Stimulated activated CD4-positive, alpha-beta T cell treated with anti-CD3 and anti-CD28 coated beads, Interleukin-2, amount 100 ng/mL, for 48 hours (primary cell): ENCODE measurements at regions not wholly inside any gene's neighbourhood (a gene's known extent, or its start where the extent isn't known, plus 50 kb on each side); places are given as distances from the start of the nearest gene placed in this dataset.
"Not testable (repeated sequence)": the region's sequence is repeated elsewhere in the genome, so short reads cannot be mapped to it uniquely, and the experiment has no call there.

Source experiments
- DNase-seq, 2 donors: peaks; one replicate each; pipeline ENCODE4 v3.0.0-alpha.2; 2020

DNA sequence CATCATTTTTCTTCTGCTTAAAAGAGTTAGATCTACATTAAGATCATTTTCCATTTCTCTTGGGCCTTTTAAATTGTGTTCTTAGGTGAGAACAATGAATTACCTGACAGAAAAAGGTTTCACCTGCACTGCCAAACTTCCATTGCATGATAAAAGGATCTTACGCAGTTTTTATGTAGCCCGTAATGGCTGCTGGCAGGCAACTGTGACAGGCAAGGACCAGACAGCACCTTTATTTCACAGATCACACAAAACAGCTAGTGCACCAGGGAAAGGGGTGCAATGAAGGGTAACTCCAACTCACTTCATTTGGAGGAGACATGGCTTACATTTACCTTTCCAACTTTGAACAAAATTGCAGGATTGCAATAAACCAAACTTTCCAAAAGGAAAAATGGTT, 159.8 kb downstream of the SLITRK1 start:
- DNase-seq, result no peak

DNA sequence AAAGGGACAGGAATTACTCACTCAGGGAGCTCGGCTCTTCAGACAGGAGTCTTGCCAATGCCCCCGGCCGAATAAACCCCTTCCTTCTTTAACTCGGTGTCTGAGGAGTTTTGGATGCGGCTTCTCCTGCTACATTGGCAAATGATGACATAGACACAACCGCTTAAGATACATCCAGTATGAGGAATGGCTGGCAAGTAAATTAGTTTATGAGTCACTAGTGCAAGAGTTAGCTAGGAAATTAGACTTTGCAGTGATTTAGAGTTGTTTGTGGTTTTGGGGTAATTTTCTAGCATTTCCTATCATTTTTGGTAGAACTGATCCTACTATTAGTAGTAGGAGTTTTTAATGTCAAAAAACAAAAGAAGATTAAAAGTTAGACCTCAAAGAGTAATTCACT, 166.2 kb downstream of the SLITRK1 start:
- no peak for DNase-seq

DNA sequence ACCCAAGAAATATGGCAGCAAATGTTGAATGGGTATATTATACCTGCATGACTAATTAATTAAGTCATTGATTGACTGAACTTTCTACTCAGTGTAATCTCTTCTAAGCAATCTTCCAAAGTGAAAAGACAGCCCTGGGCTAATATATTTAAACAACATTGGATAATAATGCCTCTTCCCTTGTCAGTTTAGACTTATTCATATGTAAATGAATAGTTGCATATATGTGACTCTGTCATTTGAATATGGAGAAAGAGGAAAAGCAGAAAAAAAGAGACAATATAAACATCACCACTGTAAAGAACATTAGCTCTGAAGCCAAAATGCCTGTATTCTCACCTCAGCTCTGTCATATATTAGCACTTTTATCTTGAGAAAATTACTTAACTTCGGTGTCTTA, 168.0 kb downstream of the SLITRK1 start:
- no peak for DNase-seq

DNA sequence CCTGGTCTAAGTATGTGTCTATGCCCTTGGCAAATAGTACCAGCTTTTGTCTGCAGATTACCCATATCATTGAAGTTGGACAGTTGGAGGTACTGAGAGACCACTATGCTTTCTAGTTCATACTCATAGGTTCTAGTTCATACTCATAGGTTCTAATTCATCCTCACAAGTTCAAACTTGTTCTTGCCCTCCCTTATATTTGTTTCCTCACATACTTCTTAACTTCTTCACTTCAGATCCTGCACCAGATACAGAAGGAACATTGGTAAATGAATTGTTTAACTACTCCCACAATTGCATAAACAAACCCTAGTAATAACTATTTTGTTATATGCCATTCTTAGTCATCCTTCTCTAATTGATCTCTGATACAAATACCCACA, 172.2 kb downstream of the SLITRK1 start:
- DNase-seq, result no peak

DNA sequence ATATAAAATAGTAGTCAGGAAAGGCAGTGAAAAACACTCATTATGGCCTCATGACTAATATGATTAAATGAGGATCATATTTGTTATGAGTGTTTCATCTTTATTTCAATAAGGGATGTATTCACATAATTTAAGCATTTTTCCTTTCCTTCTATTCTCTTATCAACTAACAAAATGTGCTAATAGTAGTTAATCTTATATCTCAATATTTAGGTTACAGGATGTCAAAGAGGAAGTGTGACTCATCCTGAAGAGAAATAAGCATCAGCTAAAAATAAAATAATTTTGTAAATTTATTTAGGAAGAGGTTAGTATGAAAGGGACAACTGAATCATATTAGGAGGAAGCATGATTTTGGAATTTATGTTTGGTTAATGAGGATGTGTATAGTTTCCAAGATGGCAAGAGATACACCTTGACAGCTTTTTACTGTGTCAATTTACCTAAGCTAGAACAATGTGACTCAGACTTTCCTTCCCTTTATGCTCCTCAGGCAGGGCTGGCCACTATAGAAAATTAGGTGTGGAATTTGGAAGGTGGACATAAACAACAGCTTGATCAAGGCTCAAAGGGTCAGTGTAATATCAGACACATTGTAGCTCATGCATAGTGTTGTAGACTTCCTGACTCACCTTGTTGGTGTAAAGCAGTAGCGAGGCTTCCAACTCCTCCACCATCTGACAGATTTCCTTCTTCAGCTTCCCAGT, 172.7 kb downstream of the SLITRK1 start:
- no peak for DNase-seq

DNA sequence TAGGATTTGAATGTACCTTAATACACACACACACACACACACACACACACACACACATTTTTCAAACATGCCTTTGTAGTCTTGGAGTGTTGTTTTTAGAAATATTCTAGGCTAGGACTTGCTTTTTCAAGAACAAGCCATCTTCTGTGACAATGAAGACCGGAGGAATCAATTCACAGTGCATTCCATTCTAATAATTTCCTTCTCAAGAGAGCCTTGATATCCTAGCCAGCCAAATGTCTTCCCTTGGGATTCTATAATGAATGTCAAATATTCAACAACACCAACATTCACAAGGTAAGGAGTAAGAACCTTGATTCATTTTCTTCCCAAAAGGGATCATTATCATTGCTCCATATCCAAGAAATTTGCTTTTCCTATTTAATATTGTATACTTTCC, 180.3 kb downstream of the SLITRK1 start:
- DNase-seq, result no peak

DNA sequence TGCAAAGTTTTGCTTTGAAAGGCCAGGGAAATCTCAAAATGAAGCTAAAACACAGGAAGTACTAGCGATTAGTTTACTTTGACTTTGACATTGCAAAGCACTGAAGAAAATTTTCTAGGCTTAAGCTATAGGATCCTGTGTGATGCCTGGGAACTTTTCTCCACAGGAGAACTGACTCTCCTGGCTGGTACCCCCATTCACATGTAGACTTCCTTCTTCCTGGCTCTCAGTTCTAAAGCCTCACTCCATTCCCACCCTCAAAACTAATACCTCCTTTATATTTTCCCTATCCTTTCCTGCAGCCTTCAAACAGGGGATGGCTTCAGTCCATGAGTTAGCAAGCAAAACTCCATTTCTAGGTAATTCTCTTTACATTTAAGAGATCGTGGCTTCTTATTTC, 189.5 kb downstream of the SLITRK1 start:
- DNase-seq, result no peak

DNA sequence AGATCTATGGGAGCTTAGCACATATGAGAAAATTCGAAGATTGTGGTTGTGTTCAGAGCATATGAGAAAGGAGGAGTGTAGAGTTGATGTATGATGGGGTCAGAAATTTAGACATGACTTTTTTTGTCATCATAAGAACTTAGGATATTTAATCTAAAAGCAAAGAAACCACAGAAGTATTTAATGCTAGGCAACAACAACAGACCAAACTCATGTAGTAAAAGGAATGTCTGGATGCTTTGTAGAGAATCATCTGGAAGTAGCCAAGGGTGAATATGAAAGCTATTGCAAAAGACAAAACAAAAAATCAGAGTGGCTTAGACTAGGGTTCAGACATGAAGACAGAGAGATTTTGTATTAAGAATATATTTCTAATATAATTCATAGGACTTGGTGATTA, 190.3 kb downstream of the SLITRK1 start:
- DNase-seq, result no peak

DNA sequence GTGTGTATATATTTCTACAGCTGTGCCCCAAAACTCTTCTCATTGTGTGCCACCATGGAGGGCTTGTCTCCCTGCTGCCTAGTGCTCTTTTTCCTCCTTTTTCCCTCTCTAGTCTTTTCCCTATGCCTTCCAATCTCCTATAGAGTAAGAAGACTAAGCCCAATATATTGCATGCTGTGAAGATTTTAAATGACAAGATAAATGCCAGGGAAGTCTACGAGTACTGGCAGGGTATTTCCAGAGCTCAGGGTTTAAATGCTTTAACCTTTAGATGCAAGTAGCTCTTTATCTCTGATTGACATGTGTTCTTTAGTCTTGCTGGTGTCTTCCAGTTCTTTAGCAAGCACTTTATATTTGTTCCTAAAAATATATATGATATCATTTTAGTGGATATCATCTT, 200.7 kb downstream of the SLITRK1 start:
- no peak for DNase-seq

DNA sequence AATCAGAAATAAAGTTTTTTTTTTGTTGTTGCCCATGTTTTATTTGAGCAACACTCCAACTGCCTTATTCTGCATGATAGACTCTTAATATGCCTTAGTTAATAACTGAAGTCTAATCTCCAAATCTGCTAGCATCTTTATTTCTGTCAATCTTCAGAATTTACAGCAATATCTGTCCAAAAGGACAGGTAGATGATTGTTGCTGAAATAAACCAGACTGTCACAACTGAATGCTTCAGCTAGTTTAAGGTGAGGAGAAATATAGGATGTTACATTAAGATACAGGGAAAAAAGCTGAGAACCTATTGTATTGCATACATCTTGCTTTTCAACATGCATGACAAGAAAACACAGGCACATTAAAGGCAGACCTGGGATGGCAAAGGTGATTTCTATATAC, 204.3 kb downstream of the SLITRK1 start:
- DNase-seq, result no peak

DNA sequence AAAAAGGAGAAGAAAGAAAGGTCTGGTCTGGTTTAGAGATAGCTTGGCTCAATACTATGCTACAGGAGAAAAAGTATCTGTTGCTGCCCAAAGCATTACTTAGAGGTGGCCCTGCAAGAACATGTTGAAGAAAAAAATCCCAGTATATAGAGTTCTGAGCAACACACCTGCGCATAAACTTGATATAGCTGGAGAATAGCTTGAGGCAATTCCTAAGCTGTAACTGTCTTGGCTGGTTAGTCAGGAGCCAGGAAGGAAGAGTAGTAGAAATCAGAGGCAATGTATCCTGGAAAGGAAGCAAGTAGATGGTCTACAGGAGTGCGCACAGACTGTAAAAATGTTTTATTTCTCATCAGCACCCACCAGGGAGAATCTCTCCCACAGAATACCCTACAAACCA, 209.7 kb downstream of the SLITRK1 start:
- no peak for DNase-seq

DNA sequence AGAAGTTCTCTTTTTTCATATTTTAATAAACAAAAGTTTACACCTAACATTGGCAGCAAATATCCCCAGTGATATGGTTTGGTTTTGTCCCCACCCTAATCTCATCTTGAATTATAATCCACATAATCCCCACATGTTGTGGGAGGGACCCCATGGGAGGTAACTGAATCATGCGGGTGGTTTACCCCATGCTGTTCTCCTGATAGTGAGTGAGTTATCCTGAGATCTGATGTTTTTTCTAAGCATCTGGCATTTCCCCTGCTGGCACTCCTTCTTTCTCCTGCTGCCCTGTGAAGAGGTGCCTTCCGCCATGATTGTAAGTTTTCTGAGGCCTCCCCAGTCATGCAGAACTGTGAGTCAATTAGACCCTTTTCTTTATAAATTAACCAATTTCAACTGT, 214.7 kb downstream of the SLITRK1 start:
- no peak for DNase-seq

DNA sequence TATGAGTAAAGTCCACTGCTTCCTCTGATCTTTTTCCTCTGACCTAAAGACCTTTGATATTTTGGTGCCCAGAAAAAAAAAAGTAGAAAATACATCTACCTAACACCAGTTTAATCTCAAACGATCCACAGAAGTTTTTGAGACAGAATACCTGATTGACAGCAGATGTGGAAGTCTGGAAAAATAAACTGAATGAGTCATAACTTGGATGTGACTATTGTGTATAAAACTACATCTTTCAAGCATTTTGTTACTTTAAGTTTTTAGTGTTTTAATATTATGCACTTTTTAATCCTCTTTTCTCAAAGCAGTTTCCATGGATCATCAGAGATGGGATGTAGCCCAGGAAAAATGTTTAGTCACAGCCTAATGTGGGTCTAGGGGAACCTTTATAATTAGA, 216.1 kb downstream of the SLITRK1 start:
- no peak for DNase-seq

DNA sequence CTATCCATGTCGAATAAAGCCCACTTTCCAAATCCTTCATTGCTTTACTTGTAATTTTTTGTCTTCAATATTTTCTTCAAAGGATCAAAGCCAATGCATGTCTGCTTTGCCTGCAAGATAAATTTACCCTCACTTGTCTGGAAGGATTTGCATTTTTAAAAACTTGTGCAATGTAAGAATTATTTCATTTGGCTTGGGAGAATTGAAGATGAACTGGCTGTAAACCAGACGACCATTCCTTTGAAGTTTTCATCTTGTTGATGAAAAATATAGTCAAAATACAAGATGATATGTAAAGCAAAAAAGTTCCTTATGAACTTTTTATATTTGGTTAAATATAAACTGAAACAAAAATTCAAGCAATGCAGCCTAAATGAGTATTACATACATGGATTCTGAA, 225.0 kb downstream of the SLITRK1 start:
- DNase-seq, result no peak

DNA sequence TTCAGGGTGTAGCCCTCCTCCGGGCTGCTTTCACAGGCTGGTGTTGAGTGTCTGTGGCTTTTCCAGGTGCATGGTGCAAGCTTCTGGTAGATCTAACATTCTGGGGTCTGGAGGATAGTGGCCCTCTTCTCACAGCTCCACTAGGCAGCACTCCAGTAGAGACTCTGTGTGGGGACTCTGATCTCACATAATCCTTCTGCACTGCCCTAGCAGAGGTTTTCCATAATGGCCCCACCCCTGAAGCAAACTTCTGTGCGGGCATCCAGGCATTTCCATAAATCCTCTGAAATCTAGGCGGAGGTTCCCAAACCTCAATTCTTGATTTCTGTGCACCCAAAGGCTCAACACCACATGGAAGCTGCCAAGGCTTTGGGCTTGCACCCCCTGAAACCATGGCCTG, 239.7 kb downstream of the SLITRK1 start:
- not testable (repeated sequence) for DNase-seq

DNA sequence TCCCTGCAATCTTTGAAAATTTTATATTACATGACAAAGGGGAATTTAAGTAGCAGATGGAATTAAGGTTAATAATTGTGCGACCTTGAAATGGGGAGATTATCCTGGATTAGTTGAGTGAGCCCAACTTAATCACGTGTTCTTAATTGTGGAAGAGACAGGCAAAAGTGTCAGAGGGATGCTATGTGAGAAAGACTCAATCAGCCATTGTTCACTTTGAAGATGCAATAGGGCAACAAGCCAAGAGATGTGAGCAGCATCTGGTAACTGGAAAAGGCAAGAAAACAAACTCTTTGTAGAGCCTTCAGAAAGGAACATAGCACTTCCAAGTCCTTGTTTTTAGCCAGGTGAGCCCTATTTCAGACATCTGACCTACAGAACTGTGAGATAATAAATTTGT, 247.7 kb downstream of the SLITRK1 start:
- DNase-seq, result no peak

DNA sequence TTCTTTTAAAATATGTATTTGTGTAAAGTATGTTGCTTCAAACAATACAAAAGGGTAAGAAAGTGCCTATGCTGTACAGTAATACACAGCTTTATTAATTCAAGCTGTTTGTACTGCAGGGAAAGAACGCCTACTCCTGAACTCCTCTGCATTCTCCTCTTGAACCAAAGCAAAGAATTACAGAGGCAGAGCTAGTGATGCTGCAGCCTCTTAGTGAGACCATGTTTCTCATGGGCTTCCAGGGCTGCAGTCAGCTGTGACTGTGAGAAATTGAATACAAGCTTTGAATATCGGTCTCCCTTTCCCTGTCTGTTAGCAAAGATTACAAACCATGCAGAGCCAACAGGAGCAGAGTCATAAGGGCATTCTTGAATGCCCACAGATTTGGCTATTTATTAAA, 248.5 kb downstream of the SLITRK1 start:
- no peak for DNase-seq

DNA sequence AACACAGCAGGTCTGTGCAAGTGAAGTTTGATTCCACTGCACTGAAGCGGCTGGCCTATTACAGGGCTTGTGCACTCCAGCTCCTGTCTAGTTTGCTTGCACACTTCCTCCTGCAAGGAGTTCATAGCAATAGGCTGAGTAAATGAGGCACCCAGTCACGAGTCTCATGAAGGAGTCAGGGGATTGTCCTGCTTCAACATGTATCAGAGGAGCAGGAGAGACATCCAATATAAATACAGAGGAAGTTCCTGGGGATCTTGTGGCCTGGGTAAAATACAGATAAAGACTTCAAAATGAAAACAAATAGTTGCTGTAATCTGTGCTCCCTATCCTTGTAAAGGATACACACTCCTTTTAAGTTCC, 259.9 kb downstream of the SLITRK1 start:
- DNase-seq, result no peak

DNA sequence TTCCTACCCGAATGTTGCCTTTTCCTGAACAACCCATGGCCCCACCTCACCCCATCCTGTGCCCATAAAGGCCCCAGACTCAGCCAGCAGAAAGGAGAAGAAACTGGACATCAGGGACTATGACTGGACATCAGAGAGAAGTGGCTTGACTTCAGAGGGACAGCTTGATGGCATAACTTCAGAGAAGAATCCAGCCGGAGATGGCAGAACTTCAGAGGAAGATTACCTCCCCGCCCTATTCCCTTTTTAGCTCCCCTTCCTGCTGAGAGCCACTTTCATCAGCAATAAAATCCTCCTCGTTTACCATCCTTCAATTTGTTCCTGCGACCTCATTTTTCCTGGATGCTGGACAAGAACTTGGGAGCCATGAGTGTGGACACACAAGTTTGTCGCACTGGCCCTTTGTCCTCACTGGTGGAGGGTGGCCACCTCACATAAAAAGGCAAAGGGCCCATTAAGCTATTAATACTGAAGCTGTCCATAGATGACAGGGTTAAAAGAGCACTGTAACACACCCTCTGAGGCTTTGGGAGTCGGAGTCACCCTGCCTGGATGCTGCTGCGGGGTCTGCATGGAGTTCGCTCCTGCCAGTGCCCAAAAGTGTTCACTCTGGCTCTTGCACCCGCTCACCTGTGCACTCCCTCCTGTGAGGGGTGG, 260.4 kb downstream of the SLITRK1 start:
- no peak for DNase-seq

DNA sequence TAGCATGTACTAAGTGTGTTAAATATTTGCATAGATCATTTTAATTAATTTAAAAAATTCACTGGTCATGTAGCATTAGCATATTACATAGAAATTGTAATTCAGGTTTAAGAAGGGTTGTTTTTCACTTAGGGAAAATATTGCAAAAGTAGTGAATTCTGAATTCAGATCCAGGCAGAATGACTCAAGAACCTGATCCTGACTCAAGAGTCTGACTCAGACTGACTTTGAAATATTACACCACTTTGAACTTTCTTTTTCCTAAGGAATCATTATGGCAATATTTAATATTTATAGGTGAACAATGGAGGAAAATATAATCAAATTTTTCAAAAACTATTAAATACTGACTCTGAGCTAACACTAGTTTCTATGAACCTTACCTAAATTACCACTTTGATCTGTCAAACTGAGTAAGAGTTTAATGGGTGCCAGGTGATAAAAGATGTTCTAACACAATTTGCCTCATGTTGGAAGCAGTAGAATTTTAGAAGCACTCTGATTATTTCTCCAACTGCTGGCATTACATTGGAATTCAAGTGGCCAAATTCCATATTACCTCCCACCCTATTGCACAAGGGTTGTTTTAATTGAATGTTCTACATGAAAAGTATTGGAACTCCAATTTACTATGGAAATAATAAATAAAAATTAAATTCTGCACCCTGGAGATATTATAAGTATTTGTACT, 261.6 kb downstream of the SLITRK1 start:
- DNase-seq, result no peak

DNA sequence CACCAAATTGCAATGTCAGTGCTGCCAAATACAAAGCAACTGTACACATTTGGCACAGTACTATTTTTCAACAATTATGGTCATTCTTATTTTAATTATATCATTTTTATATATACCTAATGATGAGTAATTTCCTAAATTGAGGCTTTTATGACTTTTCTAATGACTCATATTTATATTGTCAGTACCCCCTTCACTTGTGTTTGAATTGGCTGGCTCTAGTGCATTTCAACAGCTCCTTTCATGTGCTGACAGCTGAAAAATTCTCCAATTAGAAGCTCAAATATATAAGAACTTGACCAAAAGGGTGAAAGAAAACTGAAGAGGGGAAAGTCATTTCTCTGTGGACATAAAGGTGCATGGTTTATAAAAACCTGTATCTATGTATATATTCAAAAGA, 263.3 kb downstream of the SLITRK1 start:
- no peak for DNase-seq

DNA sequence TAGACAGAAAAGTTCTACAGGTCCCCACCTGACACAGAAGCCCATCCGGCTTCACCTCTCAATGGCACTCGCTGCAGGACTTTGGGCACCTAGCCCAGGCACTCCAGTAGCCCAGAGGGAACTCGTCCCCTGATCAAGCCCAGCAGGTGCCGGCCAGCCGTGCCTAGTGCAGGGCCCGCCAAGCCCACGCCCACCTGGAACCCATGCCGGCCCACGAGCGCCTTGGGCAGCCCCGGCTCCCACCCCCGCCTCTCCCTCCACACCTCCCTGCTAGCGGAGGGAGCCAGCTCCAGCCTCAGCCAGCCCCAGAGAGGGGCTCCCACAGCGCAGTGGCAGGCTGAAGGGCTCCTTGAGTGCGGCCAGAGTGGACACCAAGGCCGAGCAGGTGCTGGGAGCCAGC, 268.8 kb downstream of the SLITRK1 start:
- DNase-seq, result no peak

DNA sequence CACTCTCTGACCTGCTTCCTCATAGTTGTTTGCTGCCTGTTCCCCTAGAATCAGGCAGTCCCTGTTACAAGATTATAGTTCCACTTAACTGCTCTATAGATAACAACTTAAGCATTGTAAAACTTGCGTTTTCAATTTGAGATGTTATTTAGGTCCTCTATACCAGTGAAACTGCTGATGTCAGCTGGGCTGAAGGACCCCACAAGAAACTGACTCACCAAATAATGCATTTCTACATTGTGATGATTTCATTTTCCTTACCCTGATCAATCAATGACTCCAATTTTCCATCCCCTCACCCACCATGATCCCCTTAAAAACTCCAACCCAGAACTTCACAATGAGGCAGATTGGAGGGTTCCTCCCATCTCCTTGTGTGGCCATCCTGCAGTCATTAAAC, 280.7 kb downstream of the SLITRK1 start:
- DNase-seq, result no peak

DNA sequence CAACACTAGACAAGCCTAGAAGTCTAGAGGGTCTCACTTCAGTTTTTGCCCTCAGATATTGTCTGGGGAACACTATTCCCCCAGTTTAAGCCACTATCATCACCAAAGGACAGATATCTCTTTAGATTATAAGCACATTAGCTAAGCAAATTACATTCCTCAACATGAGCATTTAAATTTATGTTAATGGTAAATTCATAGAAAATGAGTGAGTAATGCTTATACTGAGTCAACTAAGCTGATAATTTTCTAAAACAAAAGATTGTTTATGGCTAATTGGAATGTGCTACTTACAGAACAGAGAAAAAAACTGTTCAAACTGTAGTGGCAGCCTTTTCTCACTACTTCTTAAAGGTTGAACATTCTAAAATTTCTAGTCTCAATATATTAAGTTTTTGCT, 290.2 kb downstream of the SLITRK1 start:
- no peak for DNase-seq

DNA sequence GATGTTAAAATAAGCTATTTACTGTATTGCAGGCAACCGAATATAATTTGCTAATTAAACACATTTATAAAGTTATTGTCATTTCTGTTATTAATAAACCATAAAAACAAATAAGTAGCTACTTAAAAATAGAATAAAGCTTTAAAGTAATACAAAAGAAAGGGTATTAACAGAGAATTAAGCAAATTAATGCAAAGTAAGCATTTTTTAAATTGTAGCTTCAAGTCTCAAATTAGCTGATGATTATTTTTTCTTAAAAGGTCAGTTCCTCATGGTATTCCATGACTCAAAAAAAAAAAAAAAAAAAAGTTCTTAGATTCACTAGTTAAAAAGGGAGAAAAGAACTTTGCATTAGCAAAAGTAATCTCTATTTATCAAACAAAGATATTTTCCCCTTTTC, 292.5 kb downstream of the SLITRK1 start:
- no peak for DNase-seq
